Endothelial cell of umbilical vein (primary cell): ENCODE measurements at regions not wholly inside any gene's neighbourhood (a gene's known extent, or its start where the extent isn't known, plus 50 kb on each side); places are given as distances from the start of the nearest gene placed in this dataset.

Experiments used
- BruUV-seq: library from RNA; stranded (reverse); fragments of 400-500 nt; replicated peaks from 2 replicates; lab custom pipeline; 2021; lab: Mats Ljungman, UMichigan
- CTCF ChIA-PET: fragments of 300-600, 350-600 bp; sonication (Branson Sonifier 250); formaldehyde crosslinking; loops from one replicate; lab custom pipeline; 2021; ENCODE audit warnings: antibody characterized with exemption, inconsistent platforms; lab: Charles Lee
- POLR2A ChIA-PET: fragments of 300-600, 350-600 bp; sonication (Branson Sonifier 250); formaldehyde crosslinking; loops from one replicate; lab custom pipeline; 2021; ENCODE audit warnings: antibody characterized with exemption, inconsistent platforms; lab: Charles Lee
- DNase-seq: peaks from one replicate; pipeline ENCODE4 v3.0.0-alpha.2; 2011; ENCODE audit warnings: low read depth, low spot score
- FAIRE-seq: peaks from 2 replicates; lab custom pipeline; 2011; peaks lifted over from hg19 to GRCh38; lab: Jason Lieb, UNC
- H2AFZ ChIP-seq: 2 replicates; pipeline ENCODE4 v1.6.0; 2012; ENCODE audit warnings: low read depth, low read length, control low read depth, inconsistent platforms
- H3K27ac ChIP-seq: 2 replicates; pipeline ENCODE4 v1.5.1; 2011; ENCODE audit warnings: low read depth, mild to moderate bottlenecking, control low read depth, low read length, moderate library complexity; ENCODE audit not compliant: insufficient read depth
- H3K27me3 ChIP-seq, 2 experiments: 2 replicates each; pipeline versions ENCODE4 v1.6.0 to v1.6.1; 2011; ENCODE audit warnings: low read length in 2 of 2, mixed read lengths in 1 of 2; ENCODE audit not compliant: control insufficient read depth in 2 of 2, insufficient read depth in 2 of 2
- H3K36me3 ChIP-seq, 2 experiments: 2 replicates in 1 of 2; 3 replicates in 1 of 2; pipeline ENCODE4 v1.5.1; 2011; ENCODE audit warnings: low read length in 2 of 2, mild to moderate bottlenecking in 1 of 2, moderate library complexity in 1 of 2; ENCODE audit not compliant: control insufficient read depth in 2 of 2, insufficient read depth in 2 of 2; ENCODE audit errors: extremely low read depth in 1 of 2
- H3K4me1 ChIP-seq: 3 replicates; pipeline ENCODE4 v1.5.1; 2011; ENCODE audit warnings: mild to moderate bottlenecking, low read length; ENCODE audit not compliant: control insufficient read depth, insufficient read depth; ENCODE audit errors: extremely low read depth
- H3K4me2 ChIP-seq: 2 replicates; pipeline ENCODE4 v1.6.1; 2011; ENCODE audit warnings: low read length, control low read depth, mixed read lengths; ENCODE audit not compliant: insufficient read depth
- H3K4me3 ChIP-seq, 3 experiments: fragments of 200-600 bp in 1 of 3; sonication (generic), shearing (Covaris generic) in 1 of 3; replicated peaks in 1 of 3; 2 replicates each; pipeline ENCODE4 v1.5.1; 2011 to 2016; ENCODE audit warnings: control low read depth in 3 of 3, low read length in 3 of 3, mild to moderate bottlenecking in 2 of 3, inconsistent platforms in 1 of 3, low read depth in 1 of 3, moderate library complexity in 1 of 3; ENCODE audit not compliant: insufficient read depth in 1 of 3
- H3K79me2 ChIP-seq: 2 replicates; pipeline ENCODE4 v1.6.0; 2012; ENCODE audit warnings: low read length, inconsistent platforms; ENCODE audit not compliant: control insufficient read depth, insufficient read depth
- H3K9ac ChIP-seq: replicated peaks from 2 replicates; pipeline ENCODE3; 2011; ENCODE audit warnings: low read length, control low read depth; ENCODE audit not compliant: insufficient read depth; ENCODE audit errors: extremely low read depth
- H3K9me1 ChIP-seq: replicated peaks from 3 replicates; pipeline ENCODE4 v1.6.0; 2011; ENCODE audit warnings: mild to moderate bottlenecking, low read length; ENCODE audit not compliant: control insufficient read depth, insufficient read depth; ENCODE audit errors: extremely low read depth
- H3K9me3 ChIP-seq: replicated peaks from 2 replicates; pipeline ENCODE4 v1.5.1; 2012; ENCODE audit warnings: low read length, inconsistent platforms; ENCODE audit not compliant: control insufficient read depth, insufficient read depth
- H4K20me1 ChIP-seq: replicated peaks from 2 replicates; pipeline ENCODE3; 2011; ENCODE audit warnings: mild to moderate bottlenecking, low read length; ENCODE audit not compliant: control insufficient read depth, insufficient read depth; ENCODE audit errors: extremely low read depth
- EZH2 ChIP-seq: IDR thresholded peaks from 2 replicates; pipeline ENCODE4 v1.6.1; 2012; ENCODE audit warnings: borderline replicate concordance, low read depth, mild to moderate bottlenecking, moderate library complexity, low read length, inconsistent platforms; ENCODE audit not compliant: severe bottlenecking
- FOS ChIP-seq: IDR thresholded peaks from 2 replicates; pipeline ENCODE4 v1.6.1; 2011; ENCODE audit warnings: mild to moderate bottlenecking, low read length, moderate library complexity, borderline replicate concordance; ENCODE audit not compliant: insufficient read depth
- GATA2 ChIP-seq: IDR thresholded peaks from 2 replicates; pipeline ENCODE4 v1.7.0; 2011; ENCODE audit warnings: low read depth, mild to moderate bottlenecking, moderate library complexity, mixed read lengths, low read length; ENCODE audit not compliant: insufficient read length, insufficient read depth
- JUN ChIP-seq: IDR thresholded peaks from 2 replicates; pipeline ENCODE4 v1.6.1; 2011; ENCODE audit warnings: borderline replicate concordance, low read depth; ENCODE audit not compliant: insufficient read length, insufficient read depth
- MAX ChIP-seq: IDR thresholded peaks from 2 replicates; pipeline ENCODE4 v1.6.1; 2011; ENCODE audit not compliant: insufficient read depth, insufficient read length
- MYC ChIP-seq: IDR thresholded peaks from one replicate; pipeline ENCODE4 v1.6.1; 2011; ENCODE audit warnings: mild to moderate bottlenecking, low read depth, low read length
- POLR2A ChIP-seq: IDR thresholded peaks from 2 replicates; pipeline ENCODE4 v1.6.1; 2012; ENCODE audit warnings: low read depth, mild to moderate bottlenecking, control low read depth, low read length
- dilution Hi-C: fragments of 300-500 bp; cut with MboI; formaldehyde crosslinking; loops from one replicate; pipeline ENCODE4 v1.15.0; 2019; ENCODE audit warnings: low sequenced_read_pairs; ENCODE audit not compliant: extremely low pct_ligation_motif_present
- intact Hi-C: fragments of 100-400 bp; cut with micrococcal nuclease; formaldehyde crosslinking; loops from one replicate; pipeline ENCODE4 v1.10.0; 2022
- TF ChIP-seq, protein P1 (sequence below), 2 donors: IDR thresholded peaks; 1 replicate in 1 of 2; 2 replicates in 1 of 2; pipeline ENCODE4 v1.5.1; 2011; ENCODE audit warnings: low read length in 2 of 2, mild to moderate bottlenecking in 2 of 2, moderate library complexity in 2 of 2, control low read depth in 1 of 2, inconsistent platforms in 1 of 2, low read depth in 1 of 2; ENCODE audit not compliant: insufficient read depth in 1 of 2; ENCODE audit errors: extremely low read depth in 1 of 2

GRCh38 chr2:8361930-8362329, 319.9 kb upstream of the ID2 start:
- FAIRE-seq = no peak
- no peaks in the 10 kb centered on the region for H3K9me3 ChIP-seq
- H3K9me1 ChIP-seq = no peaks in the 10 kb centered on the region
- no peaks in the 10 kb centered on the region for H4K20me1 ChIP-seq
- no peak overlapping the region for H3K9ac ChIP-seq
- intact Hi-C loops (no loop called here), dilution Hi-C loops (no loop called here)
- H3K36me3 ChIP-seq = no peaks in the 10 kb centered on the region
- ChIA-PET CTCF (no interaction called here), POLR2A (no interaction called here)
- H3K4me3 ChIP-seq = no peak overlapping the region
- H3K4me2 ChIP-seq = no peak overlapping the region
- no peak for DNase-seq
- no peak overlapping the region for H3K27ac ChIP-seq
- TF ChIP-seq GATA2 (no peak), MYC (no peak), EZH2 (no peak), MAX (no peak), JUN (no peak), FOS (no peak), POLR2A (no peak)
- TF ChIP-seq, protein P1, sequence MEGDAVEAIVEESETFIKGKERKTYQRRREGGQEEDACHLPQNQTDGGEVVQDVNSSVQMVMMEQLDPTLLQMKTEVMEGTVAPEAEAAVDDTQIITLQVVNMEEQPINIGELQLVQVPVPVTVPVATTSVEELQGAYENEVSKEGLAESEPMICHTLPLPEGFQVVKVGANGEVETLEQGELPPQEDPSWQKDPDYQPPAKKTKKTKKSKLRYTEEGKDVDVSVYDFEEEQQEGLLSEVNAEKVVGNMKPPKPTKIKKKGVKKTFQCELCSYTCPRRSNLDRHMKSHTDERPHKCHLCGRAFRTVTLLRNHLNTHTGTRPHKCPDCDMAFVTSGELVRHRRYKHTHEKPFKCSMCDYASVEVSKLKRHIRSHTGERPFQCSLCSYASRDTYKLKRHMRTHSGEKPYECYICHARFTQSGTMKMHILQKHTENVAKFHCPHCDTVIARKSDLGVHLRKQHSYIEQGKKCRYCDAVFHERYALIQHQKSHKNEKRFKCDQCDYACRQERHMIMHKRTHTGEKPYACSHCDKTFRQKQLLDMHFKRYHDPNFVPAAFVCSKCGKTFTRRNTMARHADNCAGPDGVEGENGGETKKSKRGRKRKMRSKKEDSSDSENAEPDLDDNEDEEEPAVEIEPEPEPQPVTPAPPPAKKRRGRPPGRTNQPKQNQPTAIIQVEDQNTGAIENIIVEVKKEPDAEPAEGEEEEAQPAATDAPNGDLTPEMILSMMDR (IDR thresholded peaks at IDR 0.05; ENCODE audit: extremely low read depth in 1 of 2, insufficient read depth in 1 of 2, low read depth in 1 of 2, low read length in 2 of 2) = no peak
- BruUV-seq = no TSS peak
- H3K27me3 ChIP-seq = no peaks in the 10 kb centered on the region
- H2AFZ ChIP-seq = no peak overlapping the region
- no peaks in the 10 kb centered on the region for H3K79me2 ChIP-seq
- no peaks in the 10 kb centered on the region for H3K4me1 ChIP-seq
